ENCODE measurements at regions not wholly inside any gene's neighbourhood (a gene's known extent, or its start where the extent isn't known, plus 50 kb on each side); places are given as distances from the start of the nearest gene placed in this dataset.

GRCh38 chr14:42676636-42677035 is 1070.0 kb downstream of the LRFN5 start:
- DNase-seq: no peak

DNA sequence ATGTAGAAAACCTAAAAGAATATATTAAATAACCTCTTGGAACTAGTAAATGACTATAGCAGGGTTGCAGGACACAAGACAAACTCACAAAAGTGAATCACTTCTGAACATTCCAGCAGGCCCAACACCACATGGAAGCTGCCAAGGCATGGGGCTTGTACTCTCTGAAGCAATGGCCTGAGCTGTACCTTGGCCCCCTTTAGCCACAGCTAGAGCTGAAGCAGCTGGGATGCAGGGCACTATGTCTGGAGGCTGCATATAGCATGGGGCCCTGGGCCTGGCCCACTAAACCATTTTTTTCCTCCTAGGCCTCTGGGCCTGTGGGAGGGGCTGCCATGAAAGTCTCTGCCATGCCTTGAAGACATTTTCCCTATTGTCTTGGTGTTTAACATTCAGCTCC is 1067.3 kb downstream of the LRFN5 start:
- DNase-seq: no peak

GRCh38 chr14:42671636-42672035 is 1065.0 kb downstream of the LRFN5 start:
- no peak for DNase-seq

GRCh38 chr14:42665083-42665482 is 1058.4 kb downstream of the LRFN5 start:
- DNase-seq: no peak

GRCh38 chr14:42664190-42664589 is 1057.5 kb downstream of the LRFN5 start:
- no peak for DNase-seq

- DNase-seq: no peak
These were observed 1048.0 kb downstream of the LRFN5 start for GRCh38 chr14:42654707-42655106.

GRCh38 chr14:42642787-42643186 is 1036.1 kb downstream of the LRFN5 start:
- no peak for DNase-seq

DNA sequence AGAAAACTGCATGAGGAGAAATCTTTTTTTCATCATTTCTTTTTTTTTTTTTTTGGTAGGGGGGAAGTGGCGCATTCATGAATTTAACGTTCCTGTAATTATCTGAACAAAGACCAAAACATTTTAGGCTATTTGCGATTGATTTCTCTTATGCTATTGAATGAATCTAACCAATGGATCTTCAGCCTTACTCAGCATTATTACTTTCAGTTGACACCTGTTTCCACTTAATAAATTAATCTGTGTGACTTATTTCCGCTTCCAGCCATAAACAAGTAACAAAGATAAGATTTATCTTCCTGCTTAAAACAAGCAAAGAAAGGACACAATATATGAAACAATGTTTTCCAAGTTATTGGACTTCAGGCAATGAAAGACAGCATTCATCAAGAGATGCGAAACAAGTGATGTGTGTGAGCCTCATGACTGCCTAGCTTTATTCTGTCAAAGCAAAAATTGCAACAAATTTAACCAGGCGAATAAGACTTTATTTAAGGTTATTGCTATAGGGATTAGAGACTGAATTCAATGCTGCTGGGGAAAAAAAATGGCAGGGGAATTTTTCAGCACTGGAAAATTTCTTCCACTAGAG is 1026.9 kb downstream of the LRFN5 start:
- DNase-seq: no peak

DNA sequence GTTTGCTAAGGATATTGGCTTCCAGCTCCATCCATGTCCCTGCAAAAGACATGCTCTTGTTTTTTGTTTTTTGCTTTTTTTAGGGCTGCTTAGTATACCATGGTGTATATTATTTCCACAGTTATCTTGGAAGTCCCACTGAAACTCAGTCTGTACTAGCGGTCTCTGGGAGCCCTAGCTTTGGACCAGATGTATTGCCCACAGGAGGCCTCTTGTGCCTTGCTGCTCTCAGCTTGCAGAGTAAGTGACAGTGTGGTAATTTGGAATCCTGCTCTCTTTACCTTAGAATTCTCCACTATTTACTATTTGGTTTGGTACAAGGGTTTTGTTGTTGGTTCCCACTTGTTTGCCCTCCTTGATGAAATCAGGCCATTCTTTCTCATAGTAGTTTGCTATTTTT is 1022.9 kb downstream of the LRFN5 start:
- no peak for DNase-seq

- DNase-seq: no peak
These were observed 1021.9 kb downstream of the LRFN5 start for GRCh38 chr14:42628602-42629001.

GRCh38 chr14:42626986-42627385 is 1020.3 kb downstream of the LRFN5 start:
- DNase-seq: no peak

GRCh38 chr14:42624980-42625761 is 1018.5 kb downstream of the LRFN5 start:
- DNase-seq: no peak

DNA sequence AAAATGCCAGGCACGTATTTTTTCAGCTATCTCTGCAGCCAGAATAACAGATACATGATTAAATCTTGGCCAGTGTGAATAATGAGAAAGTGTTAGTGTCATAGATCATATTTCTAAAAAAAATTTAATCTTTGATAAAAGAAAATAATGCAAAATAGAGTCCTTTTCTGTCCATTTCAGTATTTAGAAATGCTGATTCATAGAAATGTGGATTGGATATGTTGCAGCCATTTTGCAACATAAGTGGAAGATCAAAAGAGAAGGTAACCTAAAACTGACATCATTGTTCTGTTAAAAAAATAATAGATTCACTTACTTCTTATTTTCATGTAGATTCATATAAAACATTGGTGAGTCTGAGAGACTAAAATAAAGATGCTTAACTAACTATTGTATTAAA is 1010.3 kb downstream of the LRFN5 start:
- DNase-seq: no peak

DNA sequence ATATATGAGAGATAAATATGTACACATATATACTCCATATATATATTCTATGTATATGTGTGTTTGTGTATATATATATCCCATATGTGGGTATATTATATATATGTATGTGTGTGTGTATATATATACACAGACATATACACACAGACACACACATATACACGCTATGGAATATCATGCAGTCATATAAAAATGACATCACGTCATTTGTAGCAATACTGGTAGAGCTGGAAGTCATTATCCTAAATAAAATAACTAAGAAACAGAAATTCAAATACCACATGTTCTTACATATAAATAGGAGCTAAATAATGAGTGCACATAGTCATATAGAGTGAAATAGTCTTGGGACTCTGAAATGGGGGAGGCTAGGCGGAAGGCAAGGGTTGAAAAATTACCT is 1000.2 kb downstream of the LRFN5 start:
- no peak for DNase-seq

DNA sequence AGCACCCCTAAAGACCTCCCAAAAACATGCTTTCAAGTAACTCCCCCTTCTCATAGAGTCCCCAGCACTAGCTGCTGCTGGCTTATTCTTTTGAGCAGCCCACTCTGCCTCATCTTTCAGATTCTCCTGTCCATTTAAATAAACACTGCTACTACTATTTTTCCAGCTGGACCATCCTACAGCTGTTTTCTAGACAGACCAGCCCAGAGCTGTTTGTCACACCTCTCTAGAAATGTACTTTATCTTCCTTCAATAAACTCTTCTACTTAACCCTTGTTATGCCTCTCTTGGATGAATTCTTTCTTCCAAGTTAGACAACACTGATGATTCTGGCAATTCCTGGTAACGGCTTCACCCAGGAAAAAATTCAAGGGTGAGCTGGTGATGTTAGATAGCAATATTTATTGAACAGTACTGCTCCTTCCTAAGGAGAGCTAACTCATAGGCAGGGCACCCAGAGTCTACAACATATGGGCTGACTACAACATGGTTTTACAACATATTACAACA is 995.7 kb downstream of the LRFN5 start:
- DNase-seq: no peak

DNA sequence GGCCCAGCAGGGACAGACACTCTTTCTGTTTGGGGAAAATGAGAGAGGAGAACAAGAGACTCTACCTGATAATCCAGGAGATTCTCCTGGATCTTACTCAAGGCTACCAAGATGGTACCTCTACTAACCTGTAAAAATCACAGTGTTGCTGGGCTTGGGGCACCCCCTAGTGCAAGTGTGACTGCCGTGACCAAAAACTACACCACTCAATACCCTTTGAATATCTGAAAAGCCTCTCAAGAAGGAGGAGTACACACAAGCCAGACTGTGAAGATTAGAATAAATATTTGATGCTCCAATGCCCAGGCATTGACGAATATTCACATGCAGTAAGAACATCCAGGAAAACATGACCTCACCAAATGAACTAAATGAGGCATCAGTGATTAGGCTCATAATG is 965.4 kb downstream of the LRFN5 start:
- DNase-seq: no peak

- no peak for DNase-seq
These were observed 962.6 kb downstream of the LRFN5 start for GRCh38 chr14:42569227-42569626.

DNA sequence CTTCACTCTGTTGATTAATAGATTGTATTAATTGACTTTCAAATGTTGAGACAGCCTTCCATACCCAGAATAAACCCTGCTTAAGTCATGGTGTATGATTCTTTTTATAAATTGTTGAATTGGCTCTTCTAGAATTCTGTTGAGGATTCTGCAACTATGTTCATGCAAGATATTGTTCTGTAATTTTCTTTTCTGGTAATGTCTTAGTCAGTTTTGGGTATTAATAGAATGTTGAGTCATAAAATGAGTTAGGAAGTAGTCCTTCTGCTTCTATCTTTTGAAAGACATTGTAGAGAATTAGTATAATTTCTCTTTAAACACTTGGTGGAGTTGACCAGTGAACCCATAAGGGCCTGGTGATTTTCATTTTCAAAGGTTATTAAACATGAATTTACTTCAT is 958.9 kb downstream of the LRFN5 start:
- DNase-seq: no peak

- DNase-seq: no peak
These were observed 956.6 kb downstream of the LRFN5 start for GRCh38 chr14:42563313-42563712.

- DNase-seq: no peak
These were observed 949.9 kb downstream of the LRFN5 start for GRCh38 chr14:42556551-42556950.

GRCh38 chr14:42555365-42555764 is 948.7 kb downstream of the LRFN5 start:
- DNase-seq: no peak

- no peak for DNase-seq
These were observed 947.4 kb downstream of the LRFN5 start for GRCh38 chr14:42554091-42554490.

DNA sequence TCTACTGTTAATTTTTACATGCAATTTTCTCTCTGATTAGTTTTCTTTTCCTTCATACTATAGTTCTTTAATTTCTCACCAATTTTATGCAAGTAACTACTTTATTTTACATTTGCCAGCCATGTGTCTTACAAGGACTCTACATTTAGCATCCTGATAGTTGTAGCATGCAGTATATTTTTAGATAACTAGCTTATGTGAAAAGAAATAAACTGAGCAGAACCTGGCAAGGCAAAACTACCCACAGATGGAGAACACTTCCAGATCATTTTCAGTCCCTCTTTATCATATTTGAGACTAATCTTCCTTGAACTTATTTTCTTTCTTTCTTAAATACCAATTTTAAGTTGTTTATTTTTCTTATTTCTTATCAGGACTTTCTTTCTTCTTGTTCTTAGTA is 943.6 kb downstream of the LRFN5 start:
- no peak for DNase-seq

DNA sequence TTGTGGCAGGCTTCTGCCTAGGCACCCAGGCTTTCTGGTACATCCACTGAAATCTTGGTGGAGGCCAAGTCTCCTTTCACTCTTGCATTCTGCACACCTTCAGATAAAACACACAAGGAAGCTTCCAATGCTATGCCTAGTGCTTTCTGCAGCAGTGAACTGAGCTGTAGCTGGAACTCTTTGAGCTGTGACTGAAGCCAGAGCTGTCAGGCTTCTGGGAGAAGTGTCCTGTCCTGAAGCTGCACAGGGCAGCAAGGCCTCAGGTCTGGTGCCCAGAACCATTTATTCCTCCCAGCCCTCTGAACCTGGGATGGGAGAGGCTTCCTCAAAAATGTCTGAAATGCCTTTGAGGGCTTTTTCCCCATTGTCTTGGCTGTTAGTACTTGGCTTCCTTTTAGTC is 941.7 kb downstream of the LRFN5 start:
- no peak for DNase-seq

DNA sequence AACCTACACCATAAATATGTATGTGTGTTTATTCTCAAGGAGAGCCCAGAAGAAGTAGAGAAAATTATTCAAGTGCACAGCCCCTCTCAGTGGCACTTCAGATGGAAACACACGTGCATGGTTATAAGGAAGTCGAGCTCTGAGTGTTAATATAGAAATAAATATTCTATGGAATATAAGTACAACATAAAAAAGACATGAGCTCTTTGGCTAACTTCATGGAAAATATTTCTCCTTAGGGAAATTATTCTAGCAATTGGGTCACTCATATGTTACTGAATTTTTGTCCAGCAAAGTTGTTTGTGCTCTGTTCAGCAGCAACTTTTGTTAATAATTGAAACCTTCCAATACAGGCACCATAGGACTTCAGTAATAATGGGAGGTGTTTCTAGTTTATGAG is 939.0 kb downstream of the LRFN5 start:
- DNase-seq: no peak
